ENCODE measurements at regions not wholly inside any gene's neighbourhood (a gene's known extent, or its start where the extent isn't known, plus 50 kb on each side); places are given as distances from the start of the nearest gene placed in this dataset.
"Not testable (repeated sequence)": the region's sequence is repeated elsewhere in the genome, so short reads cannot be mapped to it uniquely, and the experiment has no call there.

- Mint-ChIP-seq H3K4me3 (no peak overlapping the region), H3K27ac (no peak overlapping the region), H3K4me1 (ENCODE audit: low read depth in 2 of 2) (no peaks in the 10 kb centered on the region), H3K9me3 (no peaks in the 10 kb centered on the region), H3K27me3 (peaks cover 17 to 66% of the 10 kb centered on the region in 2 donors), H3K36me3 (ENCODE audit: insufficient read depth) (no peaks in the 10 kb centered on the region)
- no peak for ATAC-seq (replicated peaks)
- no peak for DNase-seq
These were observed 117.6 kb upstream of the JCAD start for GRCh38 chr10:30176776-30177533.

GRCh38 chr10:30176182-30176581 lies 116.8 kb upstream of the JCAD start:
- Mint-ChIP-seq H3K36me3 (ENCODE audit: insufficient read depth) (no peaks in the 10 kb centered on the region), H3K27ac (no peak overlapping the region), H3K4me3 (no peak overlapping the region), H3K4me1 (ENCODE audit: low read depth in 2 of 2) (no peaks in the 10 kb centered on the region), H3K9me3 (no peaks in the 10 kb centered on the region), H3K27me3 (peaks cover 25 to 67% of the 10 kb centered on the region in 2 donors)
- DNase-seq (no peak), ATAC-seq (replicated peaks) (no peak)

GRCh38 chr10:30172673-30173072 lies 113.3 kb upstream of the JCAD start:
- H3K9me3 Mint-ChIP-seq: no peaks in the 10 kb centered on the region
- H3K4me3 Mint-ChIP-seq: no peak overlapping the region
- no peaks in the 10 kb centered on the region for H3K4me1 Mint-ChIP-seq (ENCODE audit: low read depth in 2 of 2)
- peaks cover 47 to 66% of the 10 kb centered on the region in 2 donors for H3K27me3 Mint-ChIP-seq
- H3K27ac Mint-ChIP-seq: no peak overlapping the region
- H3K36me3 Mint-ChIP-seq (ENCODE audit: insufficient read depth): no peaks in the 10 kb centered on the region
- ATAC-seq (replicated peaks) (no peak), DNase-seq (no peak)

GRCh38 chr10:30172091-30172490 lies 112.7 kb upstream of the JCAD start:
- Mint-ChIP-seq H3K36me3 (ENCODE audit: insufficient read depth) (no peaks in the 10 kb centered on the region), H3K4me1 (ENCODE audit: low read depth in 2 of 2) (no peaks in the 10 kb centered on the region), H3K9me3 (no peaks in the 10 kb centered on the region), H3K27ac (no peak overlapping the region), H3K27me3 (peaks cover 47 to 66% of the 10 kb centered on the region in 2 donors), H3K4me3 (no peak overlapping the region)
- DNase-seq: no peak
- ATAC-seq (replicated peaks): no peak

GRCh38 chr10:30171601-30172000 lies 112.2 kb upstream of the JCAD start:
- peaks cover 46 to 66% of the 10 kb centered on the region in 2 donors for H3K27me3 Mint-ChIP-seq
- no peaks in the 10 kb centered on the region for H3K9me3 Mint-ChIP-seq
- ATAC-seq (replicated peaks) (no peak), DNase-seq (no peak)
- no peaks in the 10 kb centered on the region for H3K4me1 Mint-ChIP-seq (ENCODE audit: low read depth in 2 of 2)
- no peak overlapping the region for H3K4me3 Mint-ChIP-seq
- H3K36me3 Mint-ChIP-seq (ENCODE audit: insufficient read depth): no peaks in the 10 kb centered on the region
- no peak overlapping the region for H3K27ac Mint-ChIP-seq

- peaks cover 44 to 66% of the 10 kb centered on the region in 2 donors for H3K27me3 Mint-ChIP-seq
- DNase-seq: no peak
- no peak for ATAC-seq (replicated peaks)
- H3K9me3 Mint-ChIP-seq: no peaks in the 10 kb centered on the region
- H3K27ac Mint-ChIP-seq: no peak overlapping the region
- H3K36me3 Mint-ChIP-seq (ENCODE audit: insufficient read depth): no peaks in the 10 kb centered on the region
- no peaks in the 10 kb centered on the region for H3K4me1 Mint-ChIP-seq (ENCODE audit: low read depth in 2 of 2)
- H3K4me3 Mint-ChIP-seq: no peak overlapping the region
These were observed 111.4 kb upstream of the JCAD start for GRCh38 chr10:30170814-30171213.

- Mint-ChIP-seq H3K27ac (no peak overlapping the region), H3K36me3 (ENCODE audit: insufficient read depth) (no peaks in the 10 kb centered on the region), H3K9me3 (no peaks in the 10 kb centered on the region), H3K27me3 (peaks cover 49 to 68% of the 10 kb centered on the region in 2 donors), H3K4me3 (no peak overlapping the region), H3K4me1 (ENCODE audit: low read depth in 2 of 2) (no peaks in the 10 kb centered on the region)
- no peak for ATAC-seq (replicated peaks)
- no peak for DNase-seq
These were observed 110.8 kb upstream of the JCAD start for GRCh38 chr10:30170146-30170545.

- peaks cover 57 to 69% of the 10 kb centered on the region in 2 donors for H3K27me3 Mint-ChIP-seq
- H3K36me3 Mint-ChIP-seq (ENCODE audit: insufficient read depth): no peaks in the 10 kb centered on the region
- ATAC-seq (replicated peaks): no peak
These were observed 110.0 kb upstream of the JCAD start for GRCh38 chr10:30169342-30169741.

GRCh38 chr10:30166929-30167328 lies 107.5 kb upstream of the JCAD start:
- Mint-ChIP-seq H3K27me3 (peaks cover 62 to 66% of the 10 kb centered on the region in 2 donors), H3K4me1 (ENCODE audit: low read depth in 2 of 2) (peaks cover 0 to 5% of the 10 kb centered on the region in 2 donors), H3K27ac (no peak overlapping the region), H3K9me3 (no peaks in the 10 kb centered on the region), H3K36me3 (ENCODE audit: insufficient read depth) (no peaks in the 10 kb centered on the region), H3K4me3 (no peak overlapping the region)
- ATAC-seq (replicated peaks) (no peak), DNase-seq (no peak)

More at GRCh38 chr10:30169342-30169741, 110.0 kb upstream of the JCAD start:
- H3K4me3 Mint-ChIP-seq: no peak overlapping the region
- no peaks in the 10 kb centered on the region for H3K9me3 Mint-ChIP-seq
- no peak for DNase-seq
- no peak overlapping the region for H3K27ac Mint-ChIP-seq
- peaks cover 0 to 2% of the 10 kb centered on the region in 2 donors for H3K4me1 Mint-ChIP-seq (ENCODE audit: low read depth in 2 of 2)

GRCh38 chr10:30163410-30163809 lies 104.0 kb upstream of the JCAD start:
- not testable (repeated sequence) for DNase-seq; ATAC-seq (replicated peaks)

GRCh38 chr10:30162796-30163195 lies 103.4 kb upstream of the JCAD start:
- H3K36me3 Mint-ChIP-seq (ENCODE audit: insufficient read depth); H3K9me3 Mint-ChIP-seq; H3K4me1 Mint-ChIP-seq (ENCODE audit: low read depth in 2 of 2); DNase-seq; ATAC-seq (replicated peaks); H3K27ac Mint-ChIP-seq; H3K4me3 Mint-ChIP-seq: not testable (repeated sequence)
- peaks cover 41 to 73% of the 10 kb centered on the region in 2 donors for H3K27me3 Mint-ChIP-seq

More at GRCh38 chr10:30163410-30163809, 104.0 kb upstream of the JCAD start:
- not testable (repeated sequence) for H3K4me1 Mint-ChIP-seq (ENCODE audit: low read depth in 2 of 2); H3K27ac Mint-ChIP-seq; H3K9me3 Mint-ChIP-seq; H3K36me3 Mint-ChIP-seq (ENCODE audit: insufficient read depth)
- H3K27me3 Mint-ChIP-seq: peaks cover 45 to 76% of the 10 kb centered on the region in 2 donors
- H3K4me3 Mint-ChIP-seq: peak overlapping the region; percentile 33 to 54

GRCh38 chr10:30160271-30160982 lies 101.0 kb upstream of the JCAD start:
- DNase-seq (no peak), ATAC-seq (replicated peaks) (no peak)
- no peak overlapping the region for H3K4me3 Mint-ChIP-seq
- no peaks in the 10 kb centered on the region for H3K9me3 Mint-ChIP-seq
- no peak overlapping the region for H3K27ac Mint-ChIP-seq
- peaks cover 28 to 49% of the 10 kb centered on the region in 2 donors for H3K27me3 Mint-ChIP-seq
- H3K36me3 Mint-ChIP-seq (ENCODE audit: insufficient read depth): no peaks in the 10 kb centered on the region
- H3K4me1 Mint-ChIP-seq (ENCODE audit: low read depth in 2 of 2): peaks cover 0 to 5% of the 10 kb centered on the region in 2 donors

- H3K27me3 Mint-ChIP-seq: peaks cover 24 to 47% of the 10 kb centered on the region in 2 donors
- not testable (repeated sequence) for H3K36me3 Mint-ChIP-seq (ENCODE audit: insufficient read depth); H3K27ac Mint-ChIP-seq; H3K4me3 Mint-ChIP-seq; H3K9me3 Mint-ChIP-seq; H3K4me1 Mint-ChIP-seq (ENCODE audit: low read depth in 2 of 2); DNase-seq; ATAC-seq (replicated peaks)
These were observed 100.2 kb upstream of the JCAD start for GRCh38 chr10:30159614-30160013.

Data from effector memory CD8-positive, alpha-beta T cell (primary cell).